ENCODE measurements at regions not wholly inside any gene's neighbourhood (a gene's known extent, or its start where the extent isn't known, plus 50 kb on each side); places are given as distances from the start of the nearest gene placed in this dataset.
"Not testable (repeated sequence)": the region's sequence is repeated elsewhere in the genome, so short reads cannot be mapped to it uniquely, and the experiment has no call there.

DNA sequence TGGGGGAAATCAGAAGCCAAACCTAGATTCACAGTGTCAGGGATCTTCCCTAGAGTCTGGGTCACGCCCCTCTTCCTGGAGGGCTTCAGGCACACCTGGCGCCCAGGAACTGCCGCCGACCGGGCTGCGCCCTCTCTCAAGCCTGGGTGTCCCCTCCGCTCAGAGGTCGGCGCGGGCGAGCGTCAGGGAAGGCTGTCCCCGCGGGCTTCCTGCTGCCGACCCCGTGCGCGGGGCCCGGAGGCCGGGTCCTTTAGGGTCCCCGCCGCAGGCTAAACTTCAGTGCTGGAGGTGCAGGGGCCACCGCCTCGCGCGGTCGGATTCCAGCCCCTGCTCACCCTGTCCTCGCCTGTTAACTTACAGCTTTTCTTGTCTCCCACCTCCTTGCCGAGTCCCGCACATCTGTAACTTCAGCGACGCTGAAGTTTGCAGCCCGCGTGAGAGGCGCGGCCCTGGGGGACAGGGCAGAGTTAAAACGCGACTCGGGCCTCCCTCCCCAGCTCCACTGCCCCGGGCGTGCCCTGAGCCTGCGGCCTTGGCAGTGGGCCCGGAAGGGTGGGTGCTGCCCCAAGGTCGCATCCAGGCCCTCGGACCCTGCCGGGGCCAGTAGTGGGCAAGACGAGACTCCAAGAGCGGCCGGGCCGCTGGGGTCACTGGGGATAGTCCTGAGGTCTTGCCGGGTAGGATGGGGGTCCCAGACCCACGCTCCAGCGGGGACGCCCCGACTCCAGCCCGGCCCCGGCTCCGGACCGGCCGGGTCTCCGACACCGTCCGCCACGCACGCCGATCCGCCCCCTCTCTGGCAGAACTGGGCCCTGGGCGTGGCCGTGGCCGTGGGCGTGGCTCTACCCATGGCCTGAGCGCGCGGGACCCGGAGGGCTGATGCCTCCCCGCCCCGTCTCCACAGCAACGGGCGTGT lies 95.6 kb upstream of the ZNF98 start:
- no peaks in the 10 kb centered on the region for H3K4me1 ChIP-seq
- WGBS, 2 donors = 64 to 78% methylated on average over 79 of the region's 79 CpGs
- DNase-seq = no peak
- H3K4me3 ChIP-seq = peak overlapping the region in 2 of 4 donors; percentile 3 to 30
- no peak for TF ChIP-seq EP300 (IDR thresholded peaks at IDR 0.05)
- no peak for TF ChIP-seq POLR2A (IDR thresholded peaks at IDR 0.05)
- TF ChIP-seq POLR2AphosphoS5 (IDR thresholded peaks at IDR 0.05) = no peak
- TF ChIP-seq, protein P1, sequence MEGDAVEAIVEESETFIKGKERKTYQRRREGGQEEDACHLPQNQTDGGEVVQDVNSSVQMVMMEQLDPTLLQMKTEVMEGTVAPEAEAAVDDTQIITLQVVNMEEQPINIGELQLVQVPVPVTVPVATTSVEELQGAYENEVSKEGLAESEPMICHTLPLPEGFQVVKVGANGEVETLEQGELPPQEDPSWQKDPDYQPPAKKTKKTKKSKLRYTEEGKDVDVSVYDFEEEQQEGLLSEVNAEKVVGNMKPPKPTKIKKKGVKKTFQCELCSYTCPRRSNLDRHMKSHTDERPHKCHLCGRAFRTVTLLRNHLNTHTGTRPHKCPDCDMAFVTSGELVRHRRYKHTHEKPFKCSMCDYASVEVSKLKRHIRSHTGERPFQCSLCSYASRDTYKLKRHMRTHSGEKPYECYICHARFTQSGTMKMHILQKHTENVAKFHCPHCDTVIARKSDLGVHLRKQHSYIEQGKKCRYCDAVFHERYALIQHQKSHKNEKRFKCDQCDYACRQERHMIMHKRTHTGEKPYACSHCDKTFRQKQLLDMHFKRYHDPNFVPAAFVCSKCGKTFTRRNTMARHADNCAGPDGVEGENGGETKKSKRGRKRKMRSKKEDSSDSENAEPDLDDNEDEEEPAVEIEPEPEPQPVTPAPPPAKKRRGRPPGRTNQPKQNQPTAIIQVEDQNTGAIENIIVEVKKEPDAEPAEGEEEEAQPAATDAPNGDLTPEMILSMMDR (IDR thresholded peaks at IDR 0.05) = no peak
- intact Hi-C loops (cut with DNase I) = no loop called here
- peaks cover 0 to 15% (median 0%) of the 10 kb centered on the region in 4 donors for H3K9me3 ChIP-seq
- no peaks in the 10 kb centered on the region for H3K36me3 ChIP-seq
- no peaks in the 10 kb centered on the region for H3K27me3 ChIP-seq
- no peak overlapping the region for H3K27ac ChIP-seq

DNA sequence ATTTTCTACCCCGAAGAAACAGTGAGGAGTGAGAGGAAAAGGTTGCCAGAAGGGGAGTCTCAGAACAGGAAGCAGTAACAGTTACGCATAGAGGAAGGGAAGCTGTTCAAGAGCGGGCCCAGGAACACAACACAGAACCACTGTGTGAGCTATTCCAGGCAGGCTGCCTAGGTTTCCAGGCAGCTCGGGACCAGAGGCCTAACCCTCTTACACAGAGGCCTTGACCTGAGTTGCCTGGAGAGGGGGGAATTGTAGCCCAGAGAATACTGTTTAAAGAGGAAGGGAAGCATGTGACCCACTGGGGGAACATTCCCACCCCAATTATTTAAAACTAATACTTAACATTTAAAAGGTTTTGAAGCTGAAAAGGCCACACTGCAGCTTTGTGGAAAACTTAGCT lies 93.3 kb upstream of the ZNF98 start:
- intact Hi-C loops (cut with DNase I) = no loop called here
- H3K9me3 ChIP-seq = peaks cover 0 to 16% (median 0%) of the 10 kb centered on the region in 4 donors

DNA sequence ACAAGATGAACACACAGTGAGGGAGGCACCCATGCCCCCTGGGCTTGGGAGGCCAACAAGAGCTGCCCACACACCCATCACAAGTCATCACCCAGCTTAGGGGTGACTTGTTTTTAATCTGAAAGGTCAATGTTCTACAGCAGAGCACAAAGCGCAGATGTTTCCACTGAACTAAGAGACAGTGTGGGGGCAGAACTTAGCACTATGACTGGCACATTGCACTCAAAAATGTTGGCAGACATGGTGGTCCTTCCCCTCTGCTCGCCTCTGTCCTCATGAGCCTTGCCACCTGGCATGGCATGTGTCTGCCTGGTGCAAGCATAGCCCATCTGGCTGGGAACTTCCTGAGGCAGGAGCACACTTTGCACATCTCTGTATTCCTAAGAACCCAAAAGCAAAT lies 81.4 kb upstream of the ZNF98 start:
- TF ChIP-seq, protein P1 (IDR thresholded peaks at IDR 0.05) = no peak
- no peak for TF ChIP-seq EP300 (IDR thresholded peaks at IDR 0.05)
- no peak for TF ChIP-seq POLR2AphosphoS5 (IDR thresholded peaks at IDR 0.05)
- no peak for TF ChIP-seq POLR2A (IDR thresholded peaks at IDR 0.05)
- H3K27me3 ChIP-seq = no peaks in the 10 kb centered on the region
- intact Hi-C loops (cut with DNase I) = no loop called here
- H3K27ac ChIP-seq = no peak overlapping the region
- H3K4me3 ChIP-seq = no peak overlapping the region
- peaks cover 5 to 24% (median 10%) of the 10 kb centered on the region in 4 donors for H3K9me3 ChIP-seq
- no peaks in the 10 kb centered on the region for H3K36me3 ChIP-seq
- no peak for DNase-seq
- WGBS, 2 donors = 84% methylated on average over 2 of the region's 2 CpGs
- H3K4me1 ChIP-seq = no peaks in the 10 kb centered on the region

More for the DNA sequence above, 93.3 kb upstream of the ZNF98 start:
- Histone ChIP-seq H3K4me1 (no peaks in the 10 kb centered on the region), H3K27me3 (no peaks in the 10 kb centered on the region), H3K36me3 (no peaks in the 10 kb centered on the region), H3K27ac (no peak overlapping the region), H3K4me3 (no peak overlapping the region)
- no peak for TF ChIP-seq POLR2AphosphoS5 (IDR thresholded peaks at IDR 0.05)
- TF ChIP-seq POLR2A (IDR thresholded peaks at IDR 0.05) = no peak
- no peak for TF ChIP-seq EP300 (IDR thresholded peaks at IDR 0.05)
- TF ChIP-seq, protein P1 (IDR thresholded peaks at IDR 0.05) = no peak
- 74 to 84% methylated on average over 4 of the region's 4 CpGs for WGBS, 2 donors
- DNase-seq = no peak

DNA sequence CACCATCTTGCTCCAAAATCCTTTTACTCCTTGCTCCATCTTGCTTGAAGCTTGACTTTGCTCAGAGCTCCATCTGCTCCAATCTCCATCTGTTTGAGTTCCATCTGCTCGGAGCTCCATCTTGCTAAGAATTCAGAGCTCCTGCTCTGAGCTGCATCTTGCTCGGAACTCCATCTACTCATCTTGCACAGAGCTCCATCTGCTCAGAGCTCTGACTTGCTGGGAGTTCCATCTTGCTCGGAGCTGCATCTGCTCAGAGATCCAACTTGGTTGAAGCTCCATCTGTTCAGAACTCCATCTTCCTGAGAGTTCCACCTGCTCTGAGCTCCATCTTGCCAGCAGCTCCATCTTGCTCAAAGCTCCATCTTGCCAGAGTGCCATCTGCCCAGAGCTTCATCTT lies 80.6 kb upstream of the ZNF98 start:
- H3K4me3 ChIP-seq = no peak overlapping the region
- intact Hi-C loops (cut with DNase I) = no loop called here
- H3K36me3 ChIP-seq = no peaks in the 10 kb centered on the region
- no peaks in the 10 kb centered on the region for H3K4me1 ChIP-seq
- H3K9me3 ChIP-seq = peaks cover 5 to 24% (median 10%) of the 10 kb centered on the region in 4 donors
- no peak for DNase-seq
- TF ChIP-seq EP300 (IDR thresholded peaks at IDR 0.05) (no peak), POLR2AphosphoS5 (IDR thresholded peaks at IDR 0.05) (no peak), POLR2A (IDR thresholded peaks at IDR 0.05) (no peak)
- TF ChIP-seq, protein P1 (IDR thresholded peaks at IDR 0.05) = no peak
- 79 to 82% methylated on average over 3 of the region's 3 CpGs for WGBS, 2 donors
- H3K27me3 ChIP-seq = no peaks in the 10 kb centered on the region
- H3K27ac ChIP-seq = no peak overlapping the region

DNA sequence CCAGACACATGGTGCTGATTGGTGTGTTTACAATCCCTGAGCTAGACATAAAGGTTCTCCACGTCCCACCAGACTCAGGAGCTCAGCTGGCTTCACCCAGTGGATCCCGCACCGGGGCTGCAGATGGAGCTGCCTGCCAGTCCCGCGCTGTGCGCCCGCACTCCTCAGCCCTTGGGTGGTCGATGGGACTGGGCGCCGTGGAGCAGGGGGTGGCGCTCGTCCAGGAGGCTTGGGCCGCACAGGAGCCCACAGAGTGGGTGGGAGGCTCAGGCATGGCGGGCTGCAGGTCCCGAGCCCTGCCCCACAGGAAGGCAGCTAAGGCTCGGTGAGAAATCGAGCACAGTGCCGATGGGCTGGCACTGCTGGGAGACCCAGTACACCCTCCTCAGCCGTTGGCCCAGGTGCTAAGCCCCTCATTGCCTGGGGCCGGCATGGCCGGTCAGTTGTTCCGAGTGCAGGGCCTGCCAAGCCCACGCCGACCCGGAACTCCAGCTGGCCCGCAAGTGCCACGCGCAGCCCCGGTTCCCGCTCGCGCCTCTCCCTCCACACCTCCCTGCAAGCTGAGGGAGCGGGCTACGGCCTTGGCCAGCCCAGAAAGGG lies 76.8 kb upstream of the ZNF98 start:
- intact Hi-C loops (cut with DNase I); H3K36me3 ChIP-seq; H3K4me1 ChIP-seq; DNase-seq; H3K27ac ChIP-seq; H3K4me3 ChIP-seq; H3K27me3 ChIP-seq: not testable (repeated sequence)
- H3K9me3 ChIP-seq = peaks cover 5 to 33% (median 9%) of the 10 kb centered on the region in 4 donors
- 93 to 96% methylated on average over 34 of the region's 34 CpGs for WGBS, 2 donors

Measured in sigmoid colon (tissue), 6 donors.